Erythroblast (primary cell): ENCODE measurements at regions not wholly inside any gene's neighbourhood (a gene's known extent, or its start where the extent isn't known, plus 50 kb on each side); places are given as distances from the start of the nearest gene placed in this dataset.

Source experiments
- GATA1 ChIP-seq: IDR thresholded peaks from 2 replicates; pipeline ENCODE4 v1.6.1; 2011; ENCODE audit warnings: low read depth, mild to moderate bottlenecking, control low read depth, low read length, moderate library complexity
- POLR2A ChIP-seq: IDR thresholded peaks from 2 replicates; pipeline ENCODE4 v1.6.1; 2011; ENCODE audit warnings: mild to moderate bottlenecking, low read length

GRCh38 chr7:88442413-88442812 lies 135.7 kb upstream of the STEAP4 start:
- TF ChIP-seq POLR2A (no peak), GATA1 (no peak)
